ENCODE measurements at regions not wholly inside any gene's neighbourhood (a gene's known extent, or its start where the extent isn't known, plus 50 kb on each side); places are given as distances from the start of the nearest gene placed in this dataset.

DNA sequence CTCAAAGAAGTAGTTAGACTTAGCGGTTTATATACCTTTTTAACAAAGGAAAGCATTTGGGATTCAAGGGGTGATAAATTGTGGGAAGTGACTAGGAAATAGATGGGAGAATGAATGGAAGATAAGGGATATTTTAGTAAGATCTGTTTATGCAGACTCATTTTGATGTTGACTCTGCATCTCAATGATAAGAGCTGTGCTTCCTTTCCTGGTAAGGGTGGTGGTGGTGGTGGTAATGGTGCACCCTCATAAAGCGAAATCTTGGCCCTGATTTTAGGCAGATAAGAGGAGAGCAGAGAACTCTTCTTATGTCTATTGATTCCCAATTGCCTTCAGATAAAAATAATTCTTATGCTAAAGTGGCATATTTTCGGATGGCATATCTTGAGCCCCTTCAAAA lies 197.1 kb downstream of the SPRY1 start:
- Histone ChIP-seq H3K27ac (no peak overlapping the region), H3K36me3 (ENCODE audit: insufficient read depth in 1 of 2, low read depth in 1 of 2) (no peaks in the 10 kb centered on the region), H3K4me3 (no peak overlapping the region), H3K9me3 (no peaks in the 10 kb centered on the region), H3K27me3 (ENCODE audit: insufficient read depth in 3 of 3, low read length in 2 of 3) (no peaks in the 10 kb centered on the region), H3K4me1 (peaks cover 10% of the 10 kb centered on the region)
- intact Hi-C loops (cut with DNase I), result loop anchor here (5.0 to 10.0 kb wide), 2 partner anchors 51 to 54 kb away; no protein-coding TSS in a partner anchor
- no peak for ATAC-seq
- DNase-seq, result no peak
- WGBS, 3 donors, result 87 to 92% (median 91%) methylated on average over 3 of the region's 3 CpGs
- TF ChIP-seq, protein P1, sequence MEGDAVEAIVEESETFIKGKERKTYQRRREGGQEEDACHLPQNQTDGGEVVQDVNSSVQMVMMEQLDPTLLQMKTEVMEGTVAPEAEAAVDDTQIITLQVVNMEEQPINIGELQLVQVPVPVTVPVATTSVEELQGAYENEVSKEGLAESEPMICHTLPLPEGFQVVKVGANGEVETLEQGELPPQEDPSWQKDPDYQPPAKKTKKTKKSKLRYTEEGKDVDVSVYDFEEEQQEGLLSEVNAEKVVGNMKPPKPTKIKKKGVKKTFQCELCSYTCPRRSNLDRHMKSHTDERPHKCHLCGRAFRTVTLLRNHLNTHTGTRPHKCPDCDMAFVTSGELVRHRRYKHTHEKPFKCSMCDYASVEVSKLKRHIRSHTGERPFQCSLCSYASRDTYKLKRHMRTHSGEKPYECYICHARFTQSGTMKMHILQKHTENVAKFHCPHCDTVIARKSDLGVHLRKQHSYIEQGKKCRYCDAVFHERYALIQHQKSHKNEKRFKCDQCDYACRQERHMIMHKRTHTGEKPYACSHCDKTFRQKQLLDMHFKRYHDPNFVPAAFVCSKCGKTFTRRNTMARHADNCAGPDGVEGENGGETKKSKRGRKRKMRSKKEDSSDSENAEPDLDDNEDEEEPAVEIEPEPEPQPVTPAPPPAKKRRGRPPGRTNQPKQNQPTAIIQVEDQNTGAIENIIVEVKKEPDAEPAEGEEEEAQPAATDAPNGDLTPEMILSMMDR (IDR thresholded peaks at IDR 0.05), result no peak

DNA sequence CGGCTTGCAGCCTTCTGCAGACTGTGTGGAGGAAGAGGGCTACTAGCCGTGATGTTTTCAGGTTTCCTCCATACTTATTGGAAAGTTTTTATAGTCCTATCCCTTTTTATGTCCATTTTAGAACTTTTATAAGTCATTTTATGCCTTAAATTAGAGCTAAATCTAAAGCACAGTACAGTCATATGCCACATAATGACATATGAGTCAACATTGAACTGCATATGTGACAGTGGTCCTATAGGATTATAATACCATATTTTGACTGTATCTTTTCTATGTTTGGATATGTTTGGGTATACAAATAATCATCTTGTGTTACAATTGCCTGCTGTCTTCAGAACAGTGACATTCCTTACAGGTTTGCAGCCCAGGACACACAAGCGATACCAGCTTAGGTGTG lies 200.2 kb downstream of the SPRY1 start:
- WGBS, 3 donors, result 95 to 99% (median 98%) methylated on average over 3 of the region's 3 CpGs
- Histone ChIP-seq H3K27me3 (ENCODE audit: insufficient read depth in 3 of 3, low read length in 2 of 3) (no peaks in the 10 kb centered on the region), H3K27ac (no peak overlapping the region), H3K36me3 (ENCODE audit: insufficient read depth in 1 of 2, low read depth in 1 of 2) (no peaks in the 10 kb centered on the region), H3K4me3 (no peak overlapping the region), H3K4me1 (peaks cover 17% of the 10 kb centered on the region), H3K9me3 (no peaks in the 10 kb centered on the region)
- no peak for DNase-seq
- TF ChIP-seq, protein P1 (IDR thresholded peaks at IDR 0.05), result no peak
- ATAC-seq, result no peak
- intact Hi-C loops (cut with DNase I), result loop anchor here in 1 of 2 donors (10.0 kb wide), 1 partner anchor 48 kb away; no protein-coding TSS in a partner anchor

DNA sequence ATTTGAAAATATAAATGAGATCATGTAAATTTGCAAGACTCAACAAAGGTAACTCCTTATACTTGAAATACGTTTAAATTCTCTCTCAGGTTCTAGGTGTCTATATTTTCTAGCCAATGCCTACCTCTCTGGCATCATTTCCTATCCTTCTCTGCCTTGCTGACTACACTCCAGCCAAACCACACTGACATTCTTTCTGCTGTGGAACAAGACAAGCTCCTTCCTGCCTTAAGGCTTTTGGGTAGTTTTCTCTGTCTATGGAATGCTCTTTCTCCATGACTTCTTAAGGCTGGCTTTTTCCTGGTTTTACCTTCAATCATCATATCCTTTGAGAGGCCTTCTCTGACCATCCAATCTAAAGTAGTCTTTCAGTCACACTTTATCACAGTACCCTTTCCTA lies 201.0 kb downstream of the SPRY1 start:
- Histone ChIP-seq H3K36me3 (ENCODE audit: insufficient read depth in 1 of 2, low read depth in 1 of 2) (no peaks in the 10 kb centered on the region), H3K27ac (no peak overlapping the region), H3K27me3 (ENCODE audit: insufficient read depth in 3 of 3, low read length in 2 of 3) (no peaks in the 10 kb centered on the region), H3K9me3 (no peaks in the 10 kb centered on the region), H3K4me3 (no peak overlapping the region), H3K4me1 (peaks cover 17% of the 10 kb centered on the region)
- TF ChIP-seq, protein P1 (IDR thresholded peaks at IDR 0.05), result no peak
- 77 to 93% (median 80%) methylated on average over 1 of the region's 1 CpG for WGBS, 3 donors
- no peak for ATAC-seq
- intact Hi-C loops (cut with DNase I), result loop anchor here in 1 of 2 donors (10.0 kb wide), 1 partner anchor 47 kb away; no protein-coding TSS in a partner anchor
- no peak for DNase-seq

DNA sequence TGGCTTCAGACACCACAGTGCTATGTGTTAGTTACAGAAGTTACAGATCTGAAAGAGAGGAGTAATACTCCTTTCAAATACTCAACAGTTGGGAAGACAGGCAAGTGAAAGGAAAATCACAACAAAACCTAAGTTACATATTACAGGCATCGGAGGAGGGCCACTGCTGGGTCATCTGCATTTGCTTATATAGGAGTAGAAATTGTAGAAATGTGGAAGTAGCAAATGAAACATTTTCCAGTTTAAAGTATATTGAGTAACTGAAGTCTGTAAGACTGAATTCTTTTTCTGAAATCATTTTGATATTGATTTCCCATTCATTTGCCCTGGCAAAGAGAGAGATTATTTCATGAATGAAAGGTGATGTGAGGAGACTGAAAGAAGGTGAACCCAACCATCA lies 201.7 kb downstream of the SPRY1 start:
- Histone ChIP-seq H3K27ac (no peak overlapping the region), H3K4me1 (peaks cover 17% of the 10 kb centered on the region), H3K27me3 (ENCODE audit: insufficient read depth in 3 of 3, low read length in 2 of 3) (no peaks in the 10 kb centered on the region), H3K4me3 (no peak overlapping the region), H3K9me3 (no peaks in the 10 kb centered on the region), H3K36me3 (ENCODE audit: insufficient read depth in 1 of 2, low read depth in 1 of 2) (no peaks in the 10 kb centered on the region)
- TF ChIP-seq, protein P1 (IDR thresholded peaks at IDR 0.05), result no peak
- WGBS, 3 donors, result 94 to 100% (median 98%) methylated on average over 1 of the region's 1 CpG
- DNase-seq, result no peak
- intact Hi-C loops (cut with DNase I), result loop anchor here in 1 of 2 donors (10.0 kb wide), 1 partner anchor 46 kb away; no protein-coding TSS in a partner anchor
- ATAC-seq, result no peak

Measured in psoas muscle (tissue), 7 donors.